ENCODE measurements at regions not wholly inside any gene's neighbourhood (a gene's known extent, or its start where the extent isn't known, plus 50 kb on each side); places are given as distances from the start of the nearest gene placed in this dataset.
"Not testable (repeated sequence)": the region's sequence is repeated elsewhere in the genome, so short reads cannot be mapped to it uniquely, and the experiment has no call there.

- not testable (repeated sequence) for TF ChIP-seq EZH2 (IDR thresholded peaks at IDR 0.05; ENCODE audit: borderline replicate concordance); EZH2phosphoT487 (IDR thresholded peaks at IDR 0.05; ENCODE audit: low read depth, severe bottlenecking, unreplicated experiment)
- TF ChIP-seq, protein P1, sequence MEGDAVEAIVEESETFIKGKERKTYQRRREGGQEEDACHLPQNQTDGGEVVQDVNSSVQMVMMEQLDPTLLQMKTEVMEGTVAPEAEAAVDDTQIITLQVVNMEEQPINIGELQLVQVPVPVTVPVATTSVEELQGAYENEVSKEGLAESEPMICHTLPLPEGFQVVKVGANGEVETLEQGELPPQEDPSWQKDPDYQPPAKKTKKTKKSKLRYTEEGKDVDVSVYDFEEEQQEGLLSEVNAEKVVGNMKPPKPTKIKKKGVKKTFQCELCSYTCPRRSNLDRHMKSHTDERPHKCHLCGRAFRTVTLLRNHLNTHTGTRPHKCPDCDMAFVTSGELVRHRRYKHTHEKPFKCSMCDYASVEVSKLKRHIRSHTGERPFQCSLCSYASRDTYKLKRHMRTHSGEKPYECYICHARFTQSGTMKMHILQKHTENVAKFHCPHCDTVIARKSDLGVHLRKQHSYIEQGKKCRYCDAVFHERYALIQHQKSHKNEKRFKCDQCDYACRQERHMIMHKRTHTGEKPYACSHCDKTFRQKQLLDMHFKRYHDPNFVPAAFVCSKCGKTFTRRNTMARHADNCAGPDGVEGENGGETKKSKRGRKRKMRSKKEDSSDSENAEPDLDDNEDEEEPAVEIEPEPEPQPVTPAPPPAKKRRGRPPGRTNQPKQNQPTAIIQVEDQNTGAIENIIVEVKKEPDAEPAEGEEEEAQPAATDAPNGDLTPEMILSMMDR (IDR thresholded peaks at IDR 0.05; ENCODE audit: poor library complexity), result not testable (repeated sequence)
Measured at GRCh38 chr15:28788649-28789400, 59.6 kb downstream of the GOLGA6L7 start.
